Tibial nerve (tissue), 4 donors: ENCODE measurements at regions not wholly inside any gene's neighbourhood (a gene's known extent, or its start where the extent isn't known, plus 50 kb on each side); places are given as distances from the start of the nearest gene placed in this dataset.
A peak's percentile ranks its signal among the peaks of the same experiment; 100 is the strongest.

Experiments
- DNase-seq, 2 donors: peaks; one replicate each; pipeline ENCODE4 v3.0.0-alpha.2; 2019; ENCODE audit warnings: low spot score in 2 of 2
- H3K27ac ChIP-seq, 4 donors: fragments of 200-600 bp; sonication (generic) in 3 of 4; one replicate each; pipeline ENCODE4 v1.5.1; 2017 to 2019; ENCODE audit warnings: mild to moderate bottlenecking in 1 of 4
- H3K27me3 ChIP-seq, 2 donors: fragments of 200-600 bp; sonication (generic) in 1 of 2; one replicate each; pipeline versions ENCODE4 v1.5.1 to v1.6.0; 2017 to 2019
- H3K36me3 ChIP-seq, 3 donors: fragments of 200-600 bp; sonication (generic); one replicate each; pipeline ENCODE4 v1.5.1; 2018 to 2019
- H3K4me1 ChIP-seq, 4 donors: fragments of 200-600 bp; sonication (generic) in 3 of 4; one replicate each; pipeline ENCODE4 v1.5.1; 2017 to 2019
- H3K4me3 ChIP-seq, 4 donors: fragments of 200-600 bp; sonication (generic) in 3 of 4; one replicate each; pipeline ENCODE4 v1.5.1; 2017 to 2019; ENCODE audit warnings: mild to moderate bottlenecking in 1 of 4, moderate library complexity in 1 of 4
- H3K9me3 ChIP-seq, 4 donors: fragments of 200-600 bp; sonication (generic) in 3 of 4; one replicate each; pipeline ENCODE4 v1.5.1; 2017 to 2019
- EP300 ChIP-seq, 2 donors: sonication (generic); formaldehyde crosslinking; IDR thresholded peaks; one replicate each; pipeline ENCODE4 v1.6.1; 2017; ENCODE audit warnings: antibody characterized with exemption in 2 of 2, mild to moderate bottlenecking in 1 of 2
- POLR2A ChIP-seq, 2 donors: fragments of 450-650 bp; IDR thresholded peaks; one replicate each; pipeline ENCODE4 v1.6.1; 2017; ENCODE audit warnings: antibody characterized with exemption in 2 of 2, mild to moderate bottlenecking in 2 of 2, moderate library complexity in 2 of 2
- WGBS, 2 donors: methylation state at CpG; one replicate each; pipeline ENCODE4 v1.1.5; 2018; 5-methylcytosine and 5-hydroxymethylcytosine counted together
- TF ChIP-seq, protein P1 (sequence below), 5 experiments: fragments of 200-600 bp in 3 of 5; fragments of 450-650 bp in 2 of 5; sonication (generic) in 3 of 5; IDR thresholded peaks; one replicate each; pipeline ENCODE4 v1.5.1; 2016 to 2019; ENCODE audit warnings: antibody characterized with exemption in 5 of 5, mild to moderate bottlenecking in 3 of 5, moderate library complexity in 2 of 5

DNA sequence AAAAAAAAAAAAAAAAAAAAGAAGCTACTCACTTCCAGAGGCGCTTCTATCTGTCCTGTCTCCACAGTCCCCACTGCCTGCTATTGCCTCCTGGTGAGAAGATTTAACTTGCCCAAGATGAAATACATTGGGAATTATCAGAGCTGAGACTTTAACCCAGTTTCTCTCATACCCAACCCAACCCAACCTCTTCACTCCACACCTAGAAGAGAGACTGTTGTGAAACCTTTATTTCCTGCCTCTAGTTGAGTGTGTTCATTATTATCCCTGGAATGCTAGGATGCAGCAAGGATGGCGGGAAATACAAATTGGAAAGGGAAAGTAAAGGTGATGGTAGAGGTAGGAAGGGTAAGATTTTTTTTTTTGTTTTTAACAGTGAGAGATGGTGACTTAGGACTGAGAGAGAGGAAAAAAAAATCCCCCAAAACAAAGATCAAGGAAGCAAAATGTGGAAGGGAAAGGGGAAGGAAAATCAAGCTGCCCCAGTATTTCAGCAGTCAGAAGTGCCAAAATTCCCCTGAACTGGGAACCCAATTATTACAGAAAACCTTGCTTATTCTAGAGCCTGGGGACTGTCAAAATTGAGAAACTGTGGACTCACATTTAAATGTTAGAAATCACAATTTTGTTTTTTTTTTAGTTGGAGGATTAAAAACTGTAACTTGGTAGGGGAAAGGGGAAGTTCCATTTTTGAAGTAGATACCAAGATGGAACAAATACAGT lies 253.0 kb downstream of the PTTG2 start:
- H3K36me3 ChIP-seq: no peaks in the 10 kb centered on the region
- no peak overlapping the region for H3K27ac ChIP-seq
- DNase-seq: no peak

DNA sequence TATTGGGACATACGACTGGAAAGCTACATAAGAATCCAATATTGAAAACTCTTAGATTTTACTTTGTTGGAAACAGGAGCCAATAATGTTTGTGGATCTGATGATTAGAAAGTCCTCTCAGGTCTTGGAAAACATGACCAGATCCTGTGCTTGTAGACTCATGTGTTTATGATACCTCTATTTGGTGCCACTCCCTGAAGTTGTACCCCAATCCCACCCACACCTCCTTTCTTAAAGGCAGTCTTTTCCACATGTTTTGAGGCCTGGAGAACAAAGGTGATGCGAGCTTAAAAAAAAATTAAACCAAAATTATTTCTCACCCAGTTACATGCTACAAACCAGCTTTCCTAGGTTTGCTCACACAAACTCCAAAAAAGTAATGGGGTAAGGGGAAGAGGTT lies 262.7 kb downstream of the PTTG2 start:
- no peaks in the 10 kb centered on the region for H3K27me3 ChIP-seq
- no peak for DNase-seq
- H3K27ac ChIP-seq: peak overlapping the region in 1 of 4 donors; percentile 71
- WGBS, 2 donors: 78 to 86% methylated on average over 2 of the region's 2 CpGs
- H3K9me3 ChIP-seq: no peaks in the 10 kb centered on the region
- no peak overlapping the region for H3K4me3 ChIP-seq
- no peaks in the 10 kb centered on the region for H3K36me3 ChIP-seq
- peaks cover 0 to 19% (median 12%) of the 10 kb centered on the region in 4 donors for H3K4me1 ChIP-seq
- TF ChIP-seq, protein P1, sequence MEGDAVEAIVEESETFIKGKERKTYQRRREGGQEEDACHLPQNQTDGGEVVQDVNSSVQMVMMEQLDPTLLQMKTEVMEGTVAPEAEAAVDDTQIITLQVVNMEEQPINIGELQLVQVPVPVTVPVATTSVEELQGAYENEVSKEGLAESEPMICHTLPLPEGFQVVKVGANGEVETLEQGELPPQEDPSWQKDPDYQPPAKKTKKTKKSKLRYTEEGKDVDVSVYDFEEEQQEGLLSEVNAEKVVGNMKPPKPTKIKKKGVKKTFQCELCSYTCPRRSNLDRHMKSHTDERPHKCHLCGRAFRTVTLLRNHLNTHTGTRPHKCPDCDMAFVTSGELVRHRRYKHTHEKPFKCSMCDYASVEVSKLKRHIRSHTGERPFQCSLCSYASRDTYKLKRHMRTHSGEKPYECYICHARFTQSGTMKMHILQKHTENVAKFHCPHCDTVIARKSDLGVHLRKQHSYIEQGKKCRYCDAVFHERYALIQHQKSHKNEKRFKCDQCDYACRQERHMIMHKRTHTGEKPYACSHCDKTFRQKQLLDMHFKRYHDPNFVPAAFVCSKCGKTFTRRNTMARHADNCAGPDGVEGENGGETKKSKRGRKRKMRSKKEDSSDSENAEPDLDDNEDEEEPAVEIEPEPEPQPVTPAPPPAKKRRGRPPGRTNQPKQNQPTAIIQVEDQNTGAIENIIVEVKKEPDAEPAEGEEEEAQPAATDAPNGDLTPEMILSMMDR (IDR thresholded peaks at IDR 0.05): no peak
- TF ChIP-seq POLR2A (IDR thresholded peaks at IDR 0.05): no peak
- no peak for TF ChIP-seq EP300 (IDR thresholded peaks at IDR 0.05)

More for the DNA sequence above, 253.0 kb downstream of the PTTG2 start:
- WGBS, 2 donors: 92 to 96% methylated on average over 2 of the region's 2 CpGs
- no peak for TF ChIP-seq POLR2A (IDR thresholded peaks at IDR 0.05)
- TF ChIP-seq, protein P1 (IDR thresholded peaks at IDR 0.05): no peak
- TF ChIP-seq EP300 (IDR thresholded peaks at IDR 0.05): no peak
- Histone ChIP-seq H3K27me3 (no peaks in the 10 kb centered on the region), H3K4me3 (no peak overlapping the region), H3K9me3 (peaks cover 0 to 6% (median 0%) of the 10 kb centered on the region in 4 donors), H3K4me1 (peaks cover 0 to 21% (median 5%) of the 10 kb centered on the region in 4 donors)

DNA sequence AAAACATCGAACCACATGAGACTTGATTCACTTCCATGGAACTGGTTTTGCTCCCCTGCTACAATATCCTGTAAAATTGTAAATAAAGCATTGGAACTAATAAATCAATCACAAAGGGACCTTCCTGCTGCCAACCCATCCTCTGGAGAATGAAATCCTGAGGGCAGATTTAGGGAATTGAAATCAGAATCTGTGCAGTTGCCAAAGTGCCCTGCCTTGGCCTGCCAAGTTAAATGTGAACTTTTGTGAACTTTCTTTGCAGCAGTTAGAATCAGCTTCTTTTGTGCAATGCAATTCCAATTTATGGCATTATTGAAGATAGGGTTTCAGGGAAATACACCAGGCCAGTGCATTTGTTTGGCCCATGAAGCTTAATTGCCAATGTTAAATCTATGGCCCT lies 263.1 kb downstream of the PTTG2 start:
- DNase-seq: no peak
- no peaks in the 10 kb centered on the region for H3K9me3 ChIP-seq
- TF ChIP-seq, protein P1 (IDR thresholded peaks at IDR 0.05): no peak
- TF ChIP-seq POLR2A (IDR thresholded peaks at IDR 0.05): no peak
- TF ChIP-seq EP300 (IDR thresholded peaks at IDR 0.05): no peak
- no peaks in the 10 kb centered on the region for H3K27me3 ChIP-seq
- 0% methylated on average over 1 of the region's 1 CpG for WGBS, 2 donors
- H3K27ac ChIP-seq: peak overlapping the region in 2 of 4 donors; percentile 69 to 71
- H3K4me1 ChIP-seq: peaks cover 0 to 19% (median 12%) of the 10 kb centered on the region in 4 donors
- no peaks in the 10 kb centered on the region for H3K36me3 ChIP-seq
- no peak overlapping the region for H3K4me3 ChIP-seq

DNA sequence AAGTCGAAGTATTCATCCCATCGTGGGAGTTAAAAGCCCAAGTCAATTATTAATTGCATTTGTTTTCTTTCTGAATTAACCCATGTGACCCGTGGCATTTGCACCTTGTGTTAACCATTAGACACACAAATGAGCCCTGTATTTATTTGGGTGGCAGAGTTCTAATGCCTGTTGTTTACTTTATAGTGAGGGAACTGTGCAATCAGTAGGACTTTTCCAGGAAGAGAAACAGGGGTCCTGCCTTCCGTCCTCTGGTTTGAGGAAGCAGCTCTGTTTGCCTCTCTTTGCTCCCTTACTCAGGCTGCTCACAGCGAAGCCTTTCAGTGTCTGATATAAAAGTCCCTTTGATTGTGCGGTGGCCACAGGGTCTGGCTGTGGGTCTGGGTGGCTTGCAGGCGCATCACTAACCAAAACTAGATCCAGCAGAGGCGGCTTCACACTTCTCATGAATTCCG lies 263.6 kb downstream of the PTTG2 start:
- TF ChIP-seq POLR2A (IDR thresholded peaks at IDR 0.05): no peak
- TF ChIP-seq, protein P1 (IDR thresholded peaks at IDR 0.05): no peak
- no peak for TF ChIP-seq EP300 (IDR thresholded peaks at IDR 0.05)
- 28 to 29% methylated on average over 9 of the region's 9 CpGs for WGBS, 2 donors
- peak overlapping the region in 3 of 4 donors; percentile 60 to 71 (median 69) for H3K27ac ChIP-seq

DNA sequence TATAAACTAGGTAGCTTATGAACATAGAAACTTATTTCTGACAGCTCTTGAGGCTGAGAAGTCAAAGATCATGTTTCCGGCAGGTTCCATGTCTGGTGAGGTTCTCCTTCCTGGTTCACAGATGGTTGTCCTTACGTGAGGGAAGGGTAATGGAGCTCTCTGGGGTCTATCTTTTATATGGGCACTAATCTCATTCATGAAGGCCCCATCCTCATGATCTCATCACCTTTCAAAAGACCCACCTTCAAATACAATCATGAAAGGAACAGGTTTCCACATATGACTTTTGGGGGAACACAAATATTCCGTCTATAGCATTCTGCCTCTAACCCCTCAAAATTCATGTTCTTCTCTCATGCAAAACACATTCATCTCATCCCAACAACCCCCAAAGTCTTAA lies 264.7 kb downstream of the PTTG2 start:
- no peaks in the 10 kb centered on the region for H3K27me3 ChIP-seq
- TF ChIP-seq, protein P1 (IDR thresholded peaks at IDR 0.05): no peak
- TF ChIP-seq EP300 (IDR thresholded peaks at IDR 0.05): no peak
- WGBS, 2 donors: 96 to 97% methylated on average over 3 of the region's 3 CpGs

More for the DNA sequence above, 263.6 kb downstream of the PTTG2 start:
- peaks cover 0 to 19% (median 12%) of the 10 kb centered on the region in 4 donors for H3K4me1 ChIP-seq
- H3K27me3 ChIP-seq: no peaks in the 10 kb centered on the region
- H3K36me3 ChIP-seq: no peaks in the 10 kb centered on the region
- no peak overlapping the region for H3K4me3 ChIP-seq
- no peaks in the 10 kb centered on the region for H3K9me3 ChIP-seq
- no peak for DNase-seq

More for the DNA sequence above, 264.7 kb downstream of the PTTG2 start:
- H3K27ac ChIP-seq: peak overlapping the region in 1 of 4 donors; percentile 71
- peaks cover 0 to 19% (median 12%) of the 10 kb centered on the region in 4 donors for H3K4me1 ChIP-seq
- no peaks in the 10 kb centered on the region for H3K36me3 ChIP-seq
- no peak for DNase-seq
- H3K4me3 ChIP-seq: no peak overlapping the region
- H3K9me3 ChIP-seq: no peaks in the 10 kb centered on the region
